Fibroblast of skin of scalp (primary cell): ENCODE measurements at regions not wholly inside any gene's neighbourhood (a gene's known extent, or its start where the extent isn't known, plus 50 kb on each side); places are given as distances from the start of the nearest gene placed in this dataset.

Experiments
- DNase-seq: peaks from one replicate; pipeline ENCODE4 v3.0.0-alpha.2; 2013

DNA sequence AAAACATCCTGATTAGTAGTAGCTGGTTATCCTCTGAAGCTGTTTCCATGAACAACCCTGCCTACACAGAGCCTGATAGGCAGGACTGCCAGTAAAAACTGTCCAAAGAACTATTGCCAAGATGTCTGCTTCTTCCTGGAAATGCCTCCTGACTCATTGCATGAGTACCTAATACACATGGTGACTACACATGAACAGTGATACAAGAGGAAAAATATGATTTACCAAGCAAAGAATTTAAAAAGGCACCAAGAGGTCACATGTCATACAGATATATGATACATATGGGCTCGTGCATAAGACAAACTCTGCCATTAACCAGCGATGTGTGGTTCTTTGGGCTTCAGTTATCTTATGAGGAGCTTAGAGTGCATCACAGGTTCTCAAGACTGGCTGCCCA lies 552.3 kb downstream of the SLC16A7 start:
- peak; percentile 93 for DNase-seq

DNA sequence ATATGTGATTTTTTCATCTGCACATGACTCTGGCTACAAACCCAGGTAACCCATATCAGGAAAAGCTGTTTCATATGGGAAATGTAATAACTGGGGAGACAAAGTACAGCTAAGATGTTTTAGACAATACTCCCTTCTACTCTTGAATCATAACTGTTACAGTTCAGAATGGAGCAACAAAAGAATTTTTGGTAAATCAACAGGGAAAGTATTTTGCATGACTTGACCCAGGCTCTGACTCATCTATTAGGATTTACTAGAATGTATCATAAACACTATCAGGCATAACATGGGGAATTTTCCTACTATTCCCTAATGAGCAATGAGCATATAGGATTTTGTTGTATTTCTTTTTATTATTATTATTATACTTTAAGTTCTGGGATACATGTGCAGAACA lies 553.0 kb downstream of the SLC16A7 start:
- peak; percentile 94 for DNase-seq

DNA sequence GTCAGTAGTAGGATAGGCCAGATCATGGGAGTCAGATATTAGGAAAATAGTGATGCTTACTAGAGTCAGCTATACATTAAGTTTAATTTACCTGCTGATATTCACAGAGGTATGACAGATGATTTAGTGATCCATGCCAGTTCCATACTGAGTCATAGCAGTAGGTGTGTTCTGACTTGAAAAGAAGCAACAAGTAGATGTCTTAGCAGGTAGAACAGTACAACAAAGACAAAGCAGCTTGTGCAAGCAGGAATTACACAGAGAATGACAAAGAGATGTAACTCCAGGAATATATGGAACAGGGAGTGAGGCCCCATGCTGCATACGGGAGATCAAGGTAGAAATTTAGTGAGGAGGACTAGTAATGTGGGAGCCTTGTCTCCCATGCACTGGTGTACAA lies 556.9 kb downstream of the SLC16A7 start:
- DNase-seq: no peak

DNA sequence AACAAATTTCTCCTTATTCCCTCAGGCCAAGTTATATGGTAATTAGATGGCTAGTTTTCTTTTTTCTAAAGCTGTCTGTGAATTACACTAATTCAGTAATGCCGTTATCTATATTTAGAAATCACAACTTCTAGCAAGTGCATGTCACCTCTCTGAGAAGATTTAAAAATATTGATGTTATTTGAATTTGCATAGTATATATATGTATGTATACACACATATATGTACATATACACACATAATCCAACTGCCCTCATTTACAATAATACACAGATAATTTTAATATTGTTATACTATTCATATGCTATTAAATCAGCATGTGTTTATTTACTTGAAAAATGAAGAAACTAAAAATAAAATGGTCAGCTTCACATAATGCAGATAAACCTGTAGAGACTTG lies 563.9 kb downstream of the SLC16A7 start:
- no peak for DNase-seq

DNA sequence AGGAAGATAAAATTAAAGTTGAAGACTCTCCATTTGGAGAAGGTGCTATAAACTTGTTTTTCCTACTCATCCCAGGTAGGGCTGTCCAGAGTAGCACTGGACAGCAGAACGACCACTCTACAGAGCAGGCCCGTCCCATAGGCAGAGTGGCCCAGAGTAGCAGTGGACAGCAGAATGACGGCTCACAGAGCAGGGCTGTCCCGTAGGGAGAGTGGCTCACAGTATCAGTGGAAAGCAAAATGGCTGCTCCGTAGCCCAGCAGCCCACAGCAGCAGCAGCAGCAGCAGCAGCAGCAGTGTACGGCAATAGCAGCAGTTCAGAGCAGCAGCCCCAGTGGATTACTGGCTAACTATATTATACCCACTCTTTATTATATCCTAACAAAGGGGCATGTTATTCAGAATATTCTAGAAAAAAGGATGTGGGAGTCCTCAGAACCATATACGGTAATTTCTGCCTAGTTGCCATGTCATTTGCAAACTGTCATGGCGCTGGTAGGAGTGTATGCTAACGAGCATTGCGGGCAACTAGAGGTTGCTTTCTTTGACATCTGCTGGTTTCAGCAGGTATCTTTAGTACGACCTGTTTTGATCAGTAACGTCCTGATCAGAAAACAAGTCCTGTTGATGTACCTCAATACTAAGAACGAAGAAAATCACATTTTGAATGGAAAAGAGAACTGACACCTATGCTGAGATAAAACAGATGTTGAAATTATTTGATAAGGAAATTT lies 567.3 kb downstream of the SLC16A7 start:
- DNase-seq: no peak

DNA sequence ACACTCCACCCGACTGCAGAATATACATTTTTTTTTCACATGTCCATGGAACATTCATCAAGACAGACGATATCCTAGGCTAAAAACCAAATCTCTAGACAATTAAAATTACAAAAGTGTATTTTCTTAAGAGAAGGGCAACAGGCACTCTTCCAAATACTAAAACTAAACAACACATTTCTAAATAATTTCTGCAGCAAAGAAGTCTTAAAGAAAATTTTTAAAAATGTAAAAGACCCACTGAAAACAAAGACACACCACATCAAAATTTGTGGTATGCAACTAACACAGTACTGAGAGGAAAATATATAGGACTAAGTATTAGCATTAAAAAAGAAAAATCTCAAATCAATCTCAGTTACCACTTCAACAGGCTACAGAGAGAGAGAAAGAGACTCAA lies 570.0 kb downstream of the SLC16A7 start:
- DNase-seq: peak; percentile 67

DNA sequence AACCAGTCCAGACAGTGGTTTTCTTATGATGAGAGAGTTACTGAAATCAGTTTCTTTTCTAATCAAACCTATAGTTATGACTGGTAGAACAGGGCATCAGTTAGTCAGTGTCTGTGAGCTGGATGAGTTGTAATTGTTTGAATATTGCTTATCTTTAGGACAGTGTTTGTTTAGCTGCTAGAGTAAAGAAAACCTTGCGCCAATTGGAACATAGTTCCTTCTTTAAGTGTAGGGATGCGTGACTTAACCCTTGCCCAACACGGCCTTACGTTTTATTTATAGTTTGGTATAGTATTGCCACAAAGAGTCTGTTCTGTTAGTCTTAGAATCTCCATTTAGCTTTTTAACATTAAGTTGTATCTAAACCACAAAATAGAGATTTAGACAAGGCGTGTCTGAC lies 572.6 kb downstream of the SLC16A7 start:
- no peak for DNase-seq

DNA sequence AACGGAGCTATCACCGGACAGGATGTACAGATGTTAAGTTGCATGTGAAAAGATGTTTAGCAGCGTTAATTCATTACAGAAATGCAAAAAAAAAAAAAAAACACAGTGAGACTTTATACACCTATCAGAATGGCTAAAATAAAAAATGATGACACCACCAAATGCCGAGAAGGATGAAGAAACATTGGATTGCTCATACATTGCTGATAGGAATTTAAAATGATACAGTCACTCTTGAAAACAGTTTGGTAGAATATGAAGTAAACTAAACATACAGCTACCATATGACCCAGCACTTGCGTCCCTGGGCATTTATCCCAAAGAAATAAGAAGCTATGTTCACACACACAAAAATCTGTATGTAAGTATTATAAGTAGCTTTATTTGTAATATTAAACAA lies 574.1 kb downstream of the SLC16A7 start:
- peak; percentile 8 for DNase-seq

DNA sequence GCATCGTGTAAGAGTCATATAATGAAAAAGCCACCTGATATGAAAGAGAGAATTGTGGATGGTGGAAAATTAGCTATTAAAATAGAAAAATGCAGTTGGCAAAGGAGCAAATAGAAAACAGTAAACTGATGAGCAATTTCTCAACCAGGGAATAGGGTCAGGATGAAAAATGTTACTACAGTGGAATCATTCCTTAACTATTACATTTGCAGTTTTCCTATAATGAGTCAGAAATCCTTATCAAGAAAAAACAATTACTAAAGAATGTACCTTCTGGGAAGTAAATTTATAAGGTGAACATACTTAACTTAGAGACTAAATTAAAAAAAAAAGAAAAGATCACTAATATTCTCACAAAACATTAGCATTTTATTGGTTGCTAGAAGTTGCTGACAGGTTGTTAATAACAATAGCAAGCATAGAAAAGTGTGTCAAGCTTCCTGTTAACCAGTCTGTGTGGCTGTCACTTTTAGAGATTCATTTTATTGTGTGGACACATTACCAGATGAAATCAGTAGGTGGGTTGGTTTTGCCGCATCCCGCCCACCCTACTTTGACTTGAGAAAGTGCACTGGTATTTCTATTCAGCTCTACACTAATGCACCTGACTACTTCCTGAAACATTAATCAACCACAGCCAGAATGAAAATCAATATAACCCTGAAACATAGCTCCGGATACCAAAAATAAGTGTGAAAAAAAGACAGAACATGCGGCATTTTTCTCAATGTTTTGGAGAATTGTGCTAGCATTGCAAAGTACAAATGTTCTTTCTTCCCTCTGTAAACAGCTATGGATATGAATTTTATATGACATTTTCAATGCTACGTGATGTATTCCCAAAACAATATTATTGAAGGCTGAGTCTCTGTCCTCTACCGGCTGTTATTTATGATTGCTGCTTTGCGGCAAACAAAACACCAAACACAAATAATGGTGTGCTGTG lies 576.7 kb downstream of the SLC16A7 start:
- DNase-seq: peak; percentile 12

DNA sequence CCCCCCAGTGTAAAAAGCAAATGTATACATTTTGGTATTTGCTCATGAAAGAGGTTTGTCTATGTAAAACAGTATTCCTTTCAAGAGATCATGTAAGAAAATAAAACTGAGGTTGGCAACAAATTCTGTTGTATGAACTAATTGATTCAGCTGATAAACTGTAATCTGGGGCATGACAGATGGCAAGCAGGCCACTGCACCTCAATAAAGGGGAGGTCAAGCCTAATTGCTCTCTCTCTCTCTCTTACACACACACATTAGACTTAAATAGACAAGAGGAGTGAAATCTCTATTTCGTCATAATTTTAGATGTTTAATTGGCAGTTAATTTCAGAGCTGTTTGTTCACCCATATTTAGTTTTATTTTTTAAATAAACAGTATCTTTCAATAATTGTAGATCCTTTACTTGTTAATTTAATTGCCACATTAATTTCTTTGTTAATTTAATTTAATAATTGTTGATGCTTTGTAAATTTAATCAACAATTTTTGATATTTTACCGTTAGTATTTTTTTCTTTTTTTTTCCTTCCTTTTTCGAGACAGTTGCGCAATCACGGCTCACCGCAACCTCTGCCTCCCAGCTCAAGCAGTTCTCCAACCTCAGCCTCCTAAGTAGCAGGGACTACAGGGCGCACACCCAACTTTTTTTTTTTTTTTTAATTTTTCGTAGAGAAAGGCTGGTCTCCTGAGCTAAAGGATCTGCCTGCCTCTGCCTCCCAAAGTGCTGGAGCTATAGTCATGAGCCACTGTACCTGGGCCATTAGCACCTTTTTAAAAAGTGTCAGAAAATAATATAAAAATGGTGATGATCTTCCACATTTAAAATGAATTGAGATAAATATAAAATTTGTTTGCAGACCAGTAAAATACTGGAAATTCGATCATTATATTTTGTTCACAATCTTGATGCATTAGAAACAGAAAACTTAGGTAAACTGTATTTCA lies 577.7 kb downstream of the SLC16A7 start:
- DNase-seq: no peak

DNA sequence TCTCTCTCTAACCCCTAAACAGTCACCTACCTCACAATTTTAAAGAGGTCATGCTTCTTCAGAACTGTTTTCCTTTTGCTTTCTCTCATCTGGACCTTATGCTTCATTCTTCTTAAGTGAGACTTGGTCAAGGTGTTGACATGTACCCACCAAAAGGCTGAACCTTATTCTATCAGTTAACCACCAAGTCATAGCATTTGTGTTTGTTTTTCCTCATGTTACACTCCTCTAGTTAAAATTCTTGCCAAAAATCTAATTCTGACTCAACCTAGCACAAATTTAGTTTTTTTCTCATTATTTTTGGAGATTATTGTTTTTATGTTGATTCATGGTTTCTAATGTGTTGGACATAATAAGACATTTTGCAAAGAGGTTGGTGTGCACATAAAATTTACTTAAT lies 578.6 kb downstream of the SLC16A7 start:
- peak; percentile 27 for DNase-seq

DNA sequence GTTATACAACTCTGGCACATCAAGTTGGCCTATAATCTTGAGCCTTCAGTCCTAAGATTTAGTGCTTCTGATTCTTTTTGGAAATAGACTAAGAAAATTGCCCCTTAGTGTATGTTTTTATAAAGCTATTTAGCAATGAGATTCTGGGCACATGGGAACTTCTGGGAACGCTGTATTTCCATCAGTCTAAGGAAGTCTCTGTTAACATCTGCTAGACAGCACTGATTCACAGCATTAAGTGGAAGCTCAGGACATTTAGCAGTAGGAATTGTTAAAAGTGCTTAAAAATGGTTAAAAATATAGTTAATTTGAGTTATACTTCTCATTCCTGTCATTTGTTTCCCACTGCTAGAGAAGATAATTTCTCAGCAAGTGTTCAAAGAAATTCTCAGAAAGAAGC lies 579.1 kb downstream of the SLC16A7 start:
- no peak for DNase-seq

DNA sequence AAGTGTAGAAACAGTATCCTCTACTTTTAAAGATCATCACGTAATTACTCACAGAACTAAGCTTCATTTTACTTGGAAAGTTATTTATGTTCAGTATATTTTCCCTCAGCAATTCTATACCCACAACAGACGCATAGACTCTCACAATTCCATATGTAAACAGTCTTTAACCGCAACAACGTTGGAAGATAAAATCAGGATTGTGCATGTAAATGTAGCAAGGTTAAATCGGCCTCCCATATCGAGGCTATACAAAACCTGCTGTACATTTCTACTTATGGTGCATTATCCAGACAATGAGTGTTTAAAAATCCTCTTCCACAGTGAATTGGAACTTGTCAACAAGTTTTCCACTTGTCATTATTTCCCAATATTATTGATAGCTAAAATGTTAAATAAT lies 581.1 kb downstream of the SLC16A7 start:
- DNase-seq: no peak

DNA sequence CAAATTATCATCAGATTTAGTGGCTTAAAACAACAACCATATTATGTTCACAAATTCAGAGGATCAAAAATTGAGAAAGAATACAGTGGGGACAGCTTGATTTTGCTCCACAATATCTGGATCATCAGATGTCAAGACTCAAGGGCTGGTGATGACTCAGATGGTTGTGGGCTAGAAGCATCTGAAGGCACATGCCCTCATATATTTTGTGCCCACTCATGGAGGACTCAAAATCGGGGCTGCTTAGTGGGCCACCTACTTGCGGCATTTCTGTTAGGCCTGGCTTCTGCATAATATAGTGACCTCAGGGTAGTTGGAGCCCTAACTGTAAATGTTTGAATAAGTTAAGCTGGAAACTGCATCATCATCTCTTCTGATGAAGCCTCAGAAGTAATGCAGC lies 584.5 kb downstream of the SLC16A7 start:
- DNase-seq: no peak

DNA sequence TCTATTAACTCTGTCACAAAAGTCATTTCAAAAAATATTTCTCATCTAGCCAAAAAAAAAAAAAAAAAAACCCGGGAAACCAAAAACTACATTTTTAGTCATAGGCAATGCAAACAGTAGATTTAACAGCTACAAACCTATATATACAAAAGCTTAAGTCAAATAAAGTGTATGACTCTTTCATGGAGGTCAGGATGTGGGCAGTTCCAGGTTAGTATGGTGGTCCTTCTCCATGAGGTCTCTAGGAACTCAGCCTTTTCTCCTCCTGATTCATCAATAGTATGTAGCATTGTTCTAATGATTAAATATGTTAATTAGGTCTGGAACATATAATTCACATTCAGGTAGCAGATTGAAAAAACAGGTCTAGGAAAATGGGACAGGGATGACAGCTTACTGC lies 586.5 kb downstream of the SLC16A7 start:
- no peak for DNase-seq

DNA sequence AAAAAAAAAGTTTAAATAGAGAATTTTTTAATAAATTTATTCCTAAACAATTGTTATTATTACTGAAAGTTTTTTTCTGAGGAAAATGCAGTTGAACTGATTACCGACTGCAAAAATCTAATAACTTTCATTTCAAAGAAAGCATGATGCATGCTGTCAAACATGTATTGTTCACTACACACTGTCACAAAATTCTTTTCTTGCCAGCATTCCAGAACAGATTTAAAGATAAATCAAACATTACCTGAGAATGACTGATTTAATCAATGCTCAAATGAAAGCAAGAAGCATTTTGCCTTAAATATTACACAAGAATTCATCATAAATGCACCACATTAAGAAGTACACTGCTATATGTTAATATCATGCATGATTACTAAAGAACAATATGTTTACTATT lies 588.3 kb downstream of the SLC16A7 start:
- no peak for DNase-seq

DNA sequence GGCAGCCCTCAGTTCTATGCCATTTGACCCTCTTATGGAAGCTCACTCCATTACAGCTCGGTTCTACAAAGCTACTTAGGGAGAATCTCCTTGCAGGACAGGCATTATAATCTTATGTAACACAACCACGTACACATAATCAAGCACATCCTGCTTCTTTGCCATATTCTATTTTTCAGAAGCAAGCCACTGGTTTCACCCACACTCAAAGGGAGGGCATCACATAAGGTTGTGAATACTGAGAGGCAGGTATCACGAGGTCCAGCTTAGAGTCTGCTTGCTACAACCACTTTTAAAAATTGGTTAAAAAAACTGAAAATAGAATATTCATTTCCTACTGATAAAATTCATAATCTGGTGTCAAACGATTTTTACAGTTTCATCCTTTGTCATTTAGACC lies 589.2 kb downstream of the SLC16A7 start:
- no peak for DNase-seq

DNA sequence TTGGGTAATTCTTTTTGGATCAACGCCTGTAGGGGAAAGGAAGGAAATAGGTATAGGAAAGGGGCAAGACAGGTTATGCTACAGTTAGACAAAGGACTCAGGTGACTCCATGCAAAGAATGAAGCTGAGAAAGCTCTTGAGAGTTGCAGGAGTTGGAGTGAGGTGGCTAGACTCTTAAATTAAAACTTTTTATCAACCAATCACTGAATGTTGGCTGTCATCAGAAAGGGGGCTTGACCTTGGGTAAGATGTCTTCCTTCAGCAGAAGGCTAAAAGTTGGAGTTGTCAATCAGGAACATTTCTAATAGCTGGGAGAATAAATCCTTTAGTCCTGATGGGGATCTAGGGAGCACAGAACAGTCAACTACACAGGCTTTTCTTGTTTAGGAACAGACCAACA lies 595.4 kb downstream of the SLC16A7 start:
- DNase-seq: no peak

DNA sequence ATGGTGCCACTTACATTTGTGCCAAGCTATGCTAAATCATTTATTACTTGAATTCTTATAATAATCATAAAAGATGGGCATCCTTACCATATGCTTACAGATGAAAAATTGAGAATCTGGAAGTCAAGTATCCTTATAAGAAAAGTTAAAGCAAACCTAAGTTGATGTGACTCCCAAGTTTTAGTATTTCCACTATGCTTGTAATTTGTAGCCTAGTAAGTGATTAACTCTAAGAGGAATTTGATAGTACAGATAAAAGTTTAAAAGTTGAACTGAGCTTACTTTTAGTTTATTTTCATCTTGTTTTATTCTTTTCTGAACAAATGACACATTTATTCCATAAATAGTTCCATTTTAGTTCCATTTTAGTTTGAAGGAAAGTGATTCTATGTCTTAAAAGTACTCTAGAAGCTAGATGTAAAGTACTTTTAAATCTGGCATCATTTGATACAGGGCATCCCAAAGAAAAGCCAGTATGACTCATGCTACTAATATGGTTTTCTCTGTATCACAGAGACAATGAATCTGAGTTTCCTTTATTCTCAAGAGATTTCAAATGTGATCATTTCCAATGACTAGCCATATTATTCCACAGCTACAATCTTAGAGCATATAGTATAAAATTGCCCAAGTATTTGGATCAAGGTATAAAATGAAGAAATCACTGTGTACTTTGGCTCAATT lies 596.0 kb downstream of the SLC16A7 start:
- DNase-seq: peak; percentile 62

DNA sequence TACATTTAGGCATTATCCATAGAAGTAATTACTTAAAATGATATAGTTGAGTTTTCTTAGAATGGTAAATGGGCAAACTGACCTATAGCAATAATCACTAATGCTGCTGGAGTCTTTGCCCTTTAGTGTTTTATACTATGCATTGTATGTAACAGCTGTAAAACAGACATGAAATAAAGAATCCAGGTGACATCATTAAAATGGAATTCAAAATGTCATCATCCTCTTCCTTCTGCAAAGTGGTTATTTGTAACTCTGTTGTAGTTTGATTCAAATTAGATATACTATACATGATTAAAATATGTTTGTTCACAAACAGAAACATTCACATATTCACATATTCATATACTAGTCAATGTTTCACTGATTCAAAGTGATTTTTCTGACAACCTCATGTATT lies 598.8 kb downstream of the SLC16A7 start:
- DNase-seq: peak; percentile 55

DNA sequence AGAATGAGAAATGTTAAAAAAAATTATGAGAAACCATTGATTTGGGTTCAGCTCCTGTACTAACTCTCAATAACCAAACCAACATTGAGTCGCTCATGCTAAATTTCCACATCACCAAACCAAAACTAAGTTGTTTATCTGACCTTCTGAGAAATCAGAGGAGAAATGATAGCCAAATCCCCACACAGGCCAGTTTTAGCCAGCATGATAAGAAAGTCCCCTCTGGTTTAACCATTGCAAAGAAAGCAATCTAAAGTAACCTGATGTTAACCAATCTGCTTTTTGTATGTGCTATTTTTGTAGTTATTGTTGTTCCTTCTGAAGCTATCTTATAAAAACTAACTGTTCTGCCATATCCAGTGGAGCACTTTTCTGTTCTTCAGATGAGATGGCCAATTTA lies 599.7 kb downstream of the SLC16A7 start:
- DNase-seq: no peak

DNA sequence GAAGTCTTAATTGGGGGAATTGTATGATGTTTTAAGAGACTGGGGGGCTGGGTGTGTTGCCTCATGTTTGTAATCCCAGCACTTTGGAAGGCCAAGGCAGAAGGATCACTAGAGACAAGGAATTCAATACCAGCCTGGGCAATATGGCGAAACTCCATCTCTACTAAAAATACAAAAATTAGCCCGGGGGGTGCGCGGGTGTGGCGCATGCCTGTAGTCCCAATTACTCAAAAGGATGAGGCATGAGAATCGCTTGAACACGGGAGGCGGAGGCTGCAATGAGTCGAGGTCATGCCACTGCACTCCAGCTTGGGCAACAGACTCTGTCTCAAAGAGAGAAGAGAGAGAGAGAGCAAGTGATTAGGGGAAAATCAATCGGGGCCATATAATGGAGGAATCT lies 600.5 kb downstream of the SLC16A7 start:
- no peak for DNase-seq
